ENCODE measurements at regions not wholly inside any gene's neighbourhood (a gene's known extent, or its start where the extent isn't known, plus 50 kb on each side); places are given as distances from the start of the nearest gene placed in this dataset.

- TF ChIP-seq POLR2A (IDR thresholded peaks at IDR 0.05; ENCODE audit: low read depth, low read length) (no peak), FOS (IDR thresholded peaks at IDR 0.05; ENCODE audit: low read depth, low read length) (no peak), USF2 (IDR thresholded peaks at IDR 0.05; ENCODE audit: low read depth, low read length) (no peak), RAD21 (IDR thresholded peaks at IDR 0.05; ENCODE audit: low read length) (no peak), MAZ (IDR thresholded peaks at IDR 0.05; ENCODE audit: borderline replicate concordance, low read depth, low read length) (no peak), ELK1 (IDR thresholded peaks at IDR 0.05; ENCODE audit: borderline replicate concordance, low read depth, low read length) (no peak)
- Histone ChIP-seq H3K4me1 (ENCODE audit: control insufficient read depth, insufficient read depth, low read length) (no peaks in the 10 kb centered on the region), H4K20me1 (ENCODE audit: insufficient read depth, low read length) (no peaks in the 10 kb centered on the region), H3K14ac (replicated peaks; ENCODE audit: low read depth, low read length) (no peak overlapping the region), H4K91ac (ENCODE audit: insufficient read depth, low read depth, low read length) (no peak overlapping the region), H3K4ac (ENCODE audit: low read depth, low read length) (no peak overlapping the region), H2AK9ac (replicated peaks; ENCODE audit: low read depth, low read length, poor library complexity) (no peak overlapping the region), H2AFZ (replicated peaks; ENCODE audit: low read length, poor library complexity) (no peak overlapping the region), H2BK20ac (ENCODE audit: low read depth, low read length) (no peak overlapping the region), H2BK120ac (ENCODE audit: low read depth, low read length) (no peak overlapping the region), H4K8ac (ENCODE audit: low read depth in 2 of 2, low read length in 2 of 2) (no peak overlapping the region), H3K9ac (ENCODE audit: low read depth, low read length) (no peak overlapping the region), H3K9me3 (ENCODE audit: control insufficient read depth, insufficient read depth, low read length) (no peaks in the 10 kb centered on the region), H3K23ac (ENCODE audit: low read depth, low read length) (no peak overlapping the region), H2AK5ac (ENCODE audit: low read depth, low read length) (no peak overlapping the region), H3K27me3 (ENCODE audit: control insufficient read depth, insufficient read depth, low read length) (no peaks in the 10 kb centered on the region), H2BK5ac (ENCODE audit: low read depth, low read length, poor library complexity, severe bottlenecking) (no peak overlapping the region), H2BK15ac (ENCODE audit: low read depth, low read length) (no peak overlapping the region), H4K5ac (ENCODE audit: low read depth, low read length) (no peak overlapping the region), H3K9me1 (ENCODE audit: insufficient read depth, low read length) (no peaks in the 10 kb centered on the region), H3K56ac (ENCODE audit: extremely low read depth, insufficient read depth, low read length) (no peak overlapping the region), H3K36me3 (ENCODE audit: control insufficient read depth, insufficient read depth, low read length) (no peaks in the 10 kb centered on the region), H3K79me1 (ENCODE audit: low read depth in 1 of 2, low read length in 2 of 2) (no peaks in the 10 kb centered on the region), H3K4me3 (ENCODE audit: insufficient read depth, low read depth, low read length) (no peak overlapping the region), H3K4me2 (ENCODE audit: low read depth, low read length) (no peak overlapping the region), H3K27ac (ENCODE audit: insufficient read depth, low read length) (no peak overlapping the region), H3K18ac (ENCODE audit: low read depth, low read length) (no peak overlapping the region)
- no CpG with 5 or more reads among the region's 1 CpG for WGBS, 2 experiments (ENCODE audit: extremely low coverage in 2 of 2, insufficient read length in 1 of 2)
- ChIA-PET POLR2A (ENCODE audit: unreplicated experiment) (no interaction called here), CTCF (no interaction called here)
- intact Hi-C loops (cut with micrococcal nuclease): no loop called here
- no TSS peak for BruUV-seq (replicated peaks)
- no peak for ATAC-seq (ENCODE audit: low read depth)
- in situ Hi-C loops (cut with MboI; ENCODE audit: low sequenced_read_pairs): no loop called here
- dilution Hi-C loops (cut with HindIII; ENCODE audit: low sequenced_read_pairs, unreplicated experiment): no loop called here
- no peak for DNase-seq
Observed at GRCh38 chr4:84384801-84385200, 114.3 kb downstream of the NKX6-1 start.

Data from IMR-90 (cell line).